GM12872 (cell line): ENCODE measurements at regions not wholly inside any gene's neighbourhood (a gene's known extent, or its start where the extent isn't known, plus 50 kb on each side); places are given as distances from the start of the nearest gene placed in this dataset.

Experiments
- TF ChIP-seq, protein P1 (sequence below): IDR thresholded peaks from 3 replicates; pipeline ENCODE4 v1.5.1; 2011; ENCODE audit warnings: low read depth, mild to moderate bottlenecking, low read length, moderate library complexity; ENCODE audit not compliant: insufficient read depth

DNA sequence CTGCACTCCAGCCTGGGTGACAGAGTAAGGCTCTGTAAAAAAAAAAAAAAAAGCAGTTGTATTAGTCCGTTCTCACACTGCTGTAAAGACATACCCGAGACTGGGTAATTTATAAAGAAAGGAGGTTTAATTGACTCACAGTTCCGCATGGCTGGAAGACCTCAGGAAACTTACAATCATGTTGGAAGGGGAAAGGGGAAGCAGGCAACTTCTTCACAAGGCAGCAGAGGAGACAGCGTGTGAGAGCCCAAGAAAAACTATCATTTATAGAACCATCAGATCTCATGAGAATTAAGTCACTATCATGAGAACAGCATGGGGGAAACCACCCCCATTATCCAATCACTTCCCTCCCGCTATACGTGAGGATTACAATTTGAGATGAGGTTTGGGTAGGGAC lies 151.7 kb upstream of the NR5A2 start:
- TF ChIP-seq, protein P1, sequence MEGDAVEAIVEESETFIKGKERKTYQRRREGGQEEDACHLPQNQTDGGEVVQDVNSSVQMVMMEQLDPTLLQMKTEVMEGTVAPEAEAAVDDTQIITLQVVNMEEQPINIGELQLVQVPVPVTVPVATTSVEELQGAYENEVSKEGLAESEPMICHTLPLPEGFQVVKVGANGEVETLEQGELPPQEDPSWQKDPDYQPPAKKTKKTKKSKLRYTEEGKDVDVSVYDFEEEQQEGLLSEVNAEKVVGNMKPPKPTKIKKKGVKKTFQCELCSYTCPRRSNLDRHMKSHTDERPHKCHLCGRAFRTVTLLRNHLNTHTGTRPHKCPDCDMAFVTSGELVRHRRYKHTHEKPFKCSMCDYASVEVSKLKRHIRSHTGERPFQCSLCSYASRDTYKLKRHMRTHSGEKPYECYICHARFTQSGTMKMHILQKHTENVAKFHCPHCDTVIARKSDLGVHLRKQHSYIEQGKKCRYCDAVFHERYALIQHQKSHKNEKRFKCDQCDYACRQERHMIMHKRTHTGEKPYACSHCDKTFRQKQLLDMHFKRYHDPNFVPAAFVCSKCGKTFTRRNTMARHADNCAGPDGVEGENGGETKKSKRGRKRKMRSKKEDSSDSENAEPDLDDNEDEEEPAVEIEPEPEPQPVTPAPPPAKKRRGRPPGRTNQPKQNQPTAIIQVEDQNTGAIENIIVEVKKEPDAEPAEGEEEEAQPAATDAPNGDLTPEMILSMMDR = no peak

DNA sequence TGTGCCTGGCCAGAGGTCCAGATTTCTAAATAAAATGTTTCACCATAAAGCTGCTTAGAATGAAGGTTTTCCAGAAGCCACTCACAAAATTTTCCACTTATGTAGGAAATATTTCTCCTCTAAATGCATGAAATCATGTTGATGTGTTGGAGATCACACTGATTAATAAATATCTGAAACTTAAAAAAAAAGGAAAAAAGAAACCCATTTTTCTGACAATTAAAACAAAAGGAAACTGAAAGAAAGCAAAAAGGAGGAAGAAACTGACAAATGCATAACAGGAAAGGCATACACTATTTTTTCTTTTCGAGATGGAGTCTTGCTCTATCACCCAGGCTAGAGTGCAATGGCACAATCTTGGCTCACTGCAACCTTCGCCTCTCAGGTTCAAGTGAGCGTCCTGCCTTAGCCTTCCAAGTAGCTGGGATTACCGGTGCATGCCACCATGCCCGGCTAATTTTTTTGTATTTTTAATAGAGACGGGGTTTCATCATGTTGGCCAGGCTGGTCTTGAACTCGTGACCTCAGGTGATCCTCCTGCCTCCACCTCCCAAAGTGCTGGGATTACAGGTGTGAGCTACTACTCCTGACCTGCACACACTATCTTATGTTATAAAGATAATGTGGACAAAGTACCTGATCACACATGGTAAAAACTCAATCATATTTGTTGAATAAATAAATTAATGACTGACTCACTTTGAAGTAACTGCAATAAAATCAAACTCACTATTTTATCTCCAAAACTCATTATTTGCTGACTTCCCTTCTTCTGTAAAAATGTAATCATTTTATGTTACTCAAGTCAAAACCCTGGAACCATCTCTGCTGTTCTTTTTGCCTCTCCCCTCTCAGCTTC lies 149.8 kb upstream of the NR5A2 start:
- TF ChIP-seq, protein P1 = no peak

DNA sequence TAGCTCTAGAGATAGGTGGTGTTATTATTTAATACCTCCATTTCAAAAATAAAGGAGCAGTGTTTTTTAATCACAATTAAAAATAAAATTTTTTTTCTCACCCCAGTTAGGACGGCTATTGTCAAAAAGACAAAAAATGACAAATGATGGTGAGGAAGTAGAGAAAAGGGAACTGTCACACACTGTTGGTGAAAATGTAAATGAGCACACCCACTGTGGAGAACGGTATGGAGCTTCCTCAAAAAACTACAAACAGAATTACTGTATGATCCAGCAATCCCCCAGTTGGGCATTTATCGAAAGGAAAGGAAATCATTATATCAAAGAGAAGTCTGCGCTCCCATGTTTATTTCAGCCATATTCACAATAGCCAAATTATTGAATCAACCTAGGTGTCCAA lies 148.7 kb upstream of the NR5A2 start:
- TF ChIP-seq, protein P1 = no peak

DNA sequence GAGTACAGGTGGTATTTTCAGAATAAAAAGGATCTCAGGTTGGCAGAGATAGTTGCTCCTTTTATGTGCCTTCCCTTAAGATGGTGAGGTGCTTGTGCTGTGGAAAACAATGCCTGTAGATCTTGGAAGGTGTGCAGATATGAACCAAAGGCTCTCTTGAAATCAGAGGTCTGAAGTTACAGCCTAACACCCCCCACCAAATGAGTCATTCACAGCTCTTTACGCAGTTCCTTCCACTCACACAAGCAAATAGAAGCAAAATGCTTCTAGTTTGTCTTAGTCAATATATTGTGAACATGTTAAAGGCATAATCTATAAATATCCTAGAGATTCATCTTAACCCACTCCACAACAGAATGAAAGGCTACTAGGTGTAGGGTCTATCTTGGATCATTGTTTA lies 128.9 kb upstream of the NR5A2 start:
- TF ChIP-seq, protein P1 = no peak

DNA sequence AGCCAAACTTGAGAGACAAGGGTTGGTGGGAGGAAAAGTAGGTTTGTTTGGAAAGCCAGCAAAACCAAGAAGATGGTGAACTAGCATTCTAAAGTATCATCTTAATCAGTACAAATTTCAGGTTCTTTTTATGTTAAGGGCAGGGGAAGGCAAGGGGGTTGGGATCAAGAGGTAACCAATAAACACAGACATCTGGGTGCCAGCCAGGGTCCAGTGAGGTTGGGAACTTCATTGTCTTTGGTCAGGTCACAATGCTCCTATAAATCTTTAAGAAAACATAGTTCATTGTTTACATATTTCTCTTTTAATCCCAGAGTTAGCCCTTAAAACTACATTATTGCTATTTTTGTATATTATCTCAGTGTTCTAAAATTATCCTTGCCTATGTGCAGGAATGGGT lies 126.2 kb upstream of the NR5A2 start:
- TF ChIP-seq, protein P1 = no peak

DNA sequence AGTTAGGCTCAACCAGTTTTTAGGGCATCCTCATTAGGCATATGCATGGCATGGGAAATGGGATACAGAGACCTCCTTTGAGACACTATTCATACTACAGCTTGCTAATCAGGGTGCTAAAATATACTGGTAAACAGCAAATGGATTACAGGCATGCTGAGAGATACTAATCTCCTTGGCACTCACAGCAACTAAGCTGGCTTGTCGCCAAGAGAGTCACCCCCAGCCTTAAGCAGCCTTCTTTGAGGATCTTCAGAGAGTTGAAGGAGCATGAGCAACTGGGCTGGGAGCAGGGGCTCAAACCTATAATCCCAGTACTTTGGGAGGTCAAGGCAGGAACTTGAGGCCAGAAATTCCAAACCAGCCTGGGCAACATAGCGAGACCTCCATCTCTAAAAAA lies 120.1 kb upstream of the NR5A2 start:
- TF ChIP-seq, protein P1 = no peak

DNA sequence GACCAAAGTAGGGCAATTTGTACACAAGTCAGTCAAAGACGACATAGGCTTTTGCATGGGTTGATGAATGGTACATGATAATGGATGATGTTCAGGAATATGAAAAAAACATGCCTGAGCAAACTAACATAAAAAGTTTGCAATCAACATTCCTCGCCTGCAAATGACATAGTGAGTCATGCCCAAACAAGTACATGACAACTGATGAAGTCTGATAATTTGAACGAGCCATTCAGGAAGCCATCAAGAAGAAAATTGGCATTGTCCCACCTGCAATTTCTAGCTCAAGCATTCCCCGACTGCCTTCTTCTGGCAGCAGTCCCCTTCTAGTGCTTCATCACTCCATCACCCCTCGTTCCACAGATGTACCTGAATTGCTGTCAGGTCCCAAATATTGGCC lies 118.4 kb upstream of the NR5A2 start:
- TF ChIP-seq, protein P1 = no peak
